ENCODE measurements at regions not wholly inside any gene's neighbourhood (a gene's known extent, or its start where the extent isn't known, plus 50 kb on each side); places are given as distances from the start of the nearest gene placed in this dataset.

GRCh38 chr12:128150961-128151360 is 116.0 kb upstream of the TMEM132C start:
- H3K36me3 ChIP-seq (ENCODE audit: low read depth): no peaks in the 10 kb centered on the region
- no peaks in the 10 kb centered on the region for H3K9me3 ChIP-seq (ENCODE audit: severe bottlenecking)
- ATAC-seq (ENCODE audit: low read depth) (no peak), DNase-seq (ENCODE audit: low spot score) (no peak)
- no peaks in the 10 kb centered on the region for H3K4me1 ChIP-seq (ENCODE audit: insufficient read depth, poor library complexity, severe bottlenecking)
- H3K27ac ChIP-seq (ENCODE audit: poor library complexity, severe bottlenecking): no peak overlapping the region
- H3K27me3 ChIP-seq (ENCODE audit: insufficient read depth, poor library complexity, severe bottlenecking): no peaks in the 10 kb centered on the region
- H3K4me3 ChIP-seq (ENCODE audit: severe bottlenecking): no peak overlapping the region
- TF ChIP-seq CTCF (IDR thresholded peaks at IDR 0.05; ENCODE audit: poor library complexity, severe bottlenecking): no peak

GRCh38 chr12:128155571-128155970 is 111.4 kb upstream of the TMEM132C start:
- Histone ChIP-seq H3K36me3 (ENCODE audit: low read depth) (no peaks in the 10 kb centered on the region), H3K9me3 (ENCODE audit: severe bottlenecking) (no peaks in the 10 kb centered on the region), H3K4me3 (ENCODE audit: severe bottlenecking) (no peak overlapping the region), H3K27ac (ENCODE audit: poor library complexity, severe bottlenecking) (no peak overlapping the region), H3K4me1 (ENCODE audit: insufficient read depth, poor library complexity, severe bottlenecking) (no peaks in the 10 kb centered on the region), H3K27me3 (ENCODE audit: insufficient read depth, poor library complexity, severe bottlenecking) (peaks cover 2% of the 10 kb centered on the region)
- DNase-seq (ENCODE audit: low spot score) (no peak), ATAC-seq (ENCODE audit: low read depth) (no peak)
- no peak for TF ChIP-seq CTCF (IDR thresholded peaks at IDR 0.05; ENCODE audit: poor library complexity, severe bottlenecking)

GRCh38 chr12:128163086-128163485 is 103.9 kb upstream of the TMEM132C start:
- Histone ChIP-seq H3K36me3 (ENCODE audit: low read depth) (no peaks in the 10 kb centered on the region), H3K27me3 (ENCODE audit: insufficient read depth, poor library complexity, severe bottlenecking) (peaks cover 2% of the 10 kb centered on the region), H3K4me1 (ENCODE audit: insufficient read depth, poor library complexity, severe bottlenecking) (no peaks in the 10 kb centered on the region), H3K9me3 (ENCODE audit: severe bottlenecking) (peaks cover 4% of the 10 kb centered on the region), H3K4me3 (ENCODE audit: severe bottlenecking) (no peak overlapping the region), H3K27ac (ENCODE audit: poor library complexity, severe bottlenecking) (no peak overlapping the region)
- ATAC-seq (ENCODE audit: low read depth): no peak
- DNase-seq (ENCODE audit: low spot score): no peak
- TF ChIP-seq CTCF (IDR thresholded peaks at IDR 0.05; ENCODE audit: poor library complexity, severe bottlenecking): no peak

GRCh38 chr12:128164533-128164932 is 102.4 kb upstream of the TMEM132C start:
- no peak overlapping the region for H3K4me3 ChIP-seq (ENCODE audit: severe bottlenecking)
- H3K36me3 ChIP-seq (ENCODE audit: low read depth): no peaks in the 10 kb centered on the region
- no peak overlapping the region for H3K27ac ChIP-seq (ENCODE audit: poor library complexity, severe bottlenecking)
- peaks cover 4% of the 10 kb centered on the region for H3K9me3 ChIP-seq (ENCODE audit: severe bottlenecking)
- no peaks in the 10 kb centered on the region for H3K4me1 ChIP-seq (ENCODE audit: insufficient read depth, poor library complexity, severe bottlenecking)
- ATAC-seq (ENCODE audit: low read depth): no peak
- DNase-seq (ENCODE audit: low spot score): no peak
- TF ChIP-seq CTCF (IDR thresholded peaks at IDR 0.05; ENCODE audit: poor library complexity, severe bottlenecking): no peak
- H3K27me3 ChIP-seq (ENCODE audit: insufficient read depth, poor library complexity, severe bottlenecking): no peaks in the 10 kb centered on the region

- H3K9me3 ChIP-seq (ENCODE audit: severe bottlenecking): peaks cover 4% of the 10 kb centered on the region
- H3K4me1 ChIP-seq (ENCODE audit: insufficient read depth, poor library complexity, severe bottlenecking): no peaks in the 10 kb centered on the region
- no peak overlapping the region for H3K4me3 ChIP-seq (ENCODE audit: severe bottlenecking)
- no peak overlapping the region for H3K27ac ChIP-seq (ENCODE audit: poor library complexity, severe bottlenecking)
- H3K27me3 ChIP-seq (ENCODE audit: insufficient read depth, poor library complexity, severe bottlenecking): no peaks in the 10 kb centered on the region
- no peak for DNase-seq (ENCODE audit: low spot score)
- H3K36me3 ChIP-seq (ENCODE audit: low read depth): no peaks in the 10 kb centered on the region
- no peak for TF ChIP-seq CTCF (IDR thresholded peaks at IDR 0.05; ENCODE audit: poor library complexity, severe bottlenecking)
- ATAC-seq (ENCODE audit: low read depth): no peak
Measured at GRCh38 chr12:128165387-128165786, 101.6 kb upstream of the TMEM132C start.
